Ovary (tissue), 7 donors: ENCODE measurements at regions not wholly inside any gene's neighbourhood (a gene's known extent, or its start where the extent isn't known, plus 50 kb on each side); places are given as distances from the start of the nearest gene placed in this dataset.

Experiments
- DNase-seq, 5 donors: peaks; one replicate each; pipeline ENCODE4 v3.0.0-alpha.2; 2019 to 2020
- H3K27ac ChIP-seq, 2 donors: fragments of 200-600 bp; one replicate each; pipeline versions ENCODE4 v1.5.1 to v1.8.0; 2019 to 2022
- H3K27me3 ChIP-seq: fragments of 200-600 bp; one replicate; pipeline ENCODE4 v1.8.0; 2022
- H3K36me3 ChIP-seq: fragments of 200-600 bp; sonication (generic); one replicate; pipeline ENCODE4 v1.5.1; 2019
- H3K4me1 ChIP-seq: one replicate; pipeline ENCODE4 v1.8.1; 2013; ENCODE audit warnings: mild to moderate bottlenecking, moderate library complexity; ENCODE audit not compliant: insufficient read depth
- H3K4me3 ChIP-seq: fragments of 200-600 bp; sonication (generic); one replicate; pipeline ENCODE4 v1.5.1; 2017
- H3K9me3 ChIP-seq, 2 donors: fragments of 200-600 bp in 1 of 2; sonication (generic) in 1 of 2; one replicate each; pipeline versions ENCODE4 v1.5.1 to v1.8.1; 2013 to 2019; ENCODE audit warnings: mild to moderate bottlenecking in 1 of 2, moderate library complexity in 1 of 2
- EP300 ChIP-seq: sonication (generic); formaldehyde crosslinking; IDR thresholded peaks from one replicate; pipeline ENCODE4 v1.6.1; 2017; ENCODE audit warnings: antibody characterized with exemption
- POLR2A ChIP-seq: fragments of 450-650 bp; IDR thresholded peaks from one replicate; pipeline ENCODE4 v1.6.1; 2017; ENCODE audit warnings: antibody characterized with exemption, mild to moderate bottlenecking, moderate library complexity
- WGBS, 3 donors: extraction: QIAGEN DNeasy Blood & Tissue Kit in 1 of 3; methylation state at CpG; one replicate each; pipeline versions ENCODE4 v1.1.5 to v1.1.7; 2013 to 2017; 5-methylcytosine and 5-hydroxymethylcytosine counted together
- intact Hi-C, 4 donors: fragments of 100-400 bp; cut with DNase I; formaldehyde crosslinking; loops; one replicate each; pipeline versions ENCODE4 v1.11.0 to v1.15.1; 2022 to 2023
- TF ChIP-seq, protein P1 (sequence below), 3 donors: fragments of 450-650 bp in 2 of 3; fragments of 200-600 bp in 1 of 3; IDR thresholded peaks; one replicate each; pipeline versions ENCODE4 v1.5.1 to v1.8.0; 2016 to 2022; ENCODE audit warnings: antibody characterized with exemption in 3 of 3, mild to moderate bottlenecking in 1 of 3
- donor health status: DM: no; HTN: no; CAD: no; lungs with moderate emphysema.
- donor health status: DM: no; HTN: no; CAD: no.
- donor health status: Bipolar disorder and iron deficiency.
- donor health status: DM: no; HTN: no; CAD: no.
- donor health status: DM: yes; HTN: yes; CAD: no.

DNA sequence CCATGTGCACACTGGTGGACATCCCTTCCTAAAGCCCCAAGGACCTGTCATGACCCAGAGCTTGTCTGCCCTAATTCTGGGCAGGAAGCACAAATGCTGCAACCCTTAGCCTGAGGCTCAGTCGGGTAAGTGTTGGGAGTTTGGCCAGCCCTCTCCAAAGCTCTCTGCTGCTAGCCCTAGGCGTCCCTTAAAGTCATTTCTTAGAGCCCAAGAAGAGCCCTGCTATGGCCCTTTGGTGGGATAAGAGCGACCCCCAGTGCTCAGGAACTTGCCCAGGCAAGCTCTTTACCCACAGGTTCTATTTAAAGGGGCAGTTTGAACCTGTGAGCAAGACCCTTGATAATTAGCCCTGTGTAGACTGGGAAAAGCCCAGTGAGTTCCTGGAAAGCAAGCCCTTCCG lies 356.8 kb downstream of the RRAGC start:
- Histone ChIP-seq H3K27me3 (no peaks in the 10 kb centered on the region), H3K27ac (no peak overlapping the region)

GRCh38 chr1:38500891-38501290 lies 358.7 kb downstream of the RRAGC start:
- no peak overlapping the region for H3K4me3 ChIP-seq
- H3K4me1 ChIP-seq, result no peaks in the 10 kb centered on the region
- H3K27me3 ChIP-seq, result no peaks in the 10 kb centered on the region
- intact Hi-C loops, result no loop called here
- WGBS, 3 donors, result 71 to 80% (median 77%) methylated on average over 2 of the region's 2 CpGs
- H3K9me3 ChIP-seq, result no peaks in the 10 kb centered on the region
- no peaks in the 10 kb centered on the region for H3K36me3 ChIP-seq
- no peak for TF ChIP-seq POLR2A
- TF ChIP-seq, protein P1, sequence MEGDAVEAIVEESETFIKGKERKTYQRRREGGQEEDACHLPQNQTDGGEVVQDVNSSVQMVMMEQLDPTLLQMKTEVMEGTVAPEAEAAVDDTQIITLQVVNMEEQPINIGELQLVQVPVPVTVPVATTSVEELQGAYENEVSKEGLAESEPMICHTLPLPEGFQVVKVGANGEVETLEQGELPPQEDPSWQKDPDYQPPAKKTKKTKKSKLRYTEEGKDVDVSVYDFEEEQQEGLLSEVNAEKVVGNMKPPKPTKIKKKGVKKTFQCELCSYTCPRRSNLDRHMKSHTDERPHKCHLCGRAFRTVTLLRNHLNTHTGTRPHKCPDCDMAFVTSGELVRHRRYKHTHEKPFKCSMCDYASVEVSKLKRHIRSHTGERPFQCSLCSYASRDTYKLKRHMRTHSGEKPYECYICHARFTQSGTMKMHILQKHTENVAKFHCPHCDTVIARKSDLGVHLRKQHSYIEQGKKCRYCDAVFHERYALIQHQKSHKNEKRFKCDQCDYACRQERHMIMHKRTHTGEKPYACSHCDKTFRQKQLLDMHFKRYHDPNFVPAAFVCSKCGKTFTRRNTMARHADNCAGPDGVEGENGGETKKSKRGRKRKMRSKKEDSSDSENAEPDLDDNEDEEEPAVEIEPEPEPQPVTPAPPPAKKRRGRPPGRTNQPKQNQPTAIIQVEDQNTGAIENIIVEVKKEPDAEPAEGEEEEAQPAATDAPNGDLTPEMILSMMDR (IDR thresholded peaks at IDR 0.05), result no peak
- no peak for TF ChIP-seq EP300
- H3K27ac ChIP-seq, result no peak overlapping the region
- DNase-seq, result no peak

More for the DNA sequence above, 356.8 kb downstream of the RRAGC start:
- DNase-seq, result no peak
- no peaks in the 10 kb centered on the region for H3K36me3 ChIP-seq
- intact Hi-C loops, result no loop called here
- no peaks in the 10 kb centered on the region for H3K4me1 ChIP-seq
- H3K4me3 ChIP-seq, result no peak overlapping the region
- TF ChIP-seq EP300, result no peak
- TF ChIP-seq POLR2A, result no peak
- TF ChIP-seq, protein P1 (IDR thresholded peaks at IDR 0.05), result no peak
- 50 to 61% (median 53%) methylated on average over 4 of the region's 4 CpGs for WGBS, 3 donors
- H3K9me3 ChIP-seq, result no peaks in the 10 kb centered on the region

DNA sequence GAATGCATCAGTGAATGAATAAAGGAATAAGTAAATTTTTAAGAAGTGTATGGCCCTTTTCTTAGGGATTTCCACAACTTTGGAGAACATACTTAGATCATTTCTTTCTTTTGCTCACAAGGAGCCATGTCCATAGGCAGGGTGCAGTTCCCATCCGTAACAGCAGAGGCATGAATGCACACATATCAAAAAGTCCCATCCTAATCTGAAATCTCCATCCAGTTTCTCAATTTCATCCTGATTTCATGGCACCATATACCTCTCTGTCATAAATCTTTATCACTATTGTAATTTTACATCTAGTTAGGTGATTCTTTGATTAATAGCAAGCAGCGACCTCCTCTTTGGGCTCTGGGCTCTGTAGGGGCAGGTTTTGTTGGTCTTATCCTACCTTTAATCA lies 359.2 kb downstream of the RRAGC start:
- no peak for DNase-seq
- Histone ChIP-seq H3K36me3 (no peaks in the 10 kb centered on the region), H3K4me1 (no peaks in the 10 kb centered on the region), H3K9me3 (no peaks in the 10 kb centered on the region), H3K27me3 (no peaks in the 10 kb centered on the region), H3K27ac (no peak overlapping the region), H3K4me3 (no peak overlapping the region)
- no peak for TF ChIP-seq EP300
- TF ChIP-seq, protein P1 (IDR thresholded peaks at IDR 0.05), result no peak
- no peak for TF ChIP-seq POLR2A
- intact Hi-C loops, result no loop called here
- 84 to 93% (median 87%) methylated on average over 2 of the region's 2 CpGs for WGBS, 3 donors

DNA sequence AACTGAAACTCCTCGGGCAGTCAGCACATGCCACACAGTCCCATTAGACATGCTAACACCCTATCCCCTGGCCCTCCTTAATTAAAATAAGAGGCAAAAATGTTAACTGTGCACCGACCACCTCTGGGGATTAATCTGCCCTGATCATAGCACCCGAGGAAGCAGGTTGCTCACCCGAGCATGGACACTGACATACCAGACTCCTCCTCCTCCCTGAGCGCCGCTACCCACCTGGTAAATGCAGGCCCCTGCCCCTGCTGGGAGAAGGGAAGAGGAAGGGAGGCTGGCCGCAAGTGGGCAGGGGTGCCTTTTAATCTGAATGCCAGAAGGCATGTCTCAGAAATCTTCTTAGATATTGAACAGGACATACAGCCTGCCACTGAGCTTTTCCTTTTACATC lies 360.9 kb downstream of the RRAGC start:
- no peaks in the 10 kb centered on the region for H3K27me3 ChIP-seq
- no peak for DNase-seq
- TF ChIP-seq POLR2A (no peak), EP300 (no peak)
- TF ChIP-seq, protein P1 (IDR thresholded peaks at IDR 0.05), result no peak
- no peaks in the 10 kb centered on the region for H3K4me1 ChIP-seq
- 46 to 58% (median 50%) methylated on average over 7 of the region's 7 CpGs for WGBS, 3 donors
- no peaks in the 10 kb centered on the region for H3K36me3 ChIP-seq
- H3K27ac ChIP-seq, result no peak overlapping the region
- intact Hi-C loops, result no loop called here
- H3K4me3 ChIP-seq, result no peak overlapping the region
- no peaks in the 10 kb centered on the region for H3K9me3 ChIP-seq
